ENCODE measurements at regions not wholly inside any gene's neighbourhood (a gene's known extent, or its start where the extent isn't known, plus 50 kb on each side); places are given as distances from the start of the nearest gene placed in this dataset.

DNA sequence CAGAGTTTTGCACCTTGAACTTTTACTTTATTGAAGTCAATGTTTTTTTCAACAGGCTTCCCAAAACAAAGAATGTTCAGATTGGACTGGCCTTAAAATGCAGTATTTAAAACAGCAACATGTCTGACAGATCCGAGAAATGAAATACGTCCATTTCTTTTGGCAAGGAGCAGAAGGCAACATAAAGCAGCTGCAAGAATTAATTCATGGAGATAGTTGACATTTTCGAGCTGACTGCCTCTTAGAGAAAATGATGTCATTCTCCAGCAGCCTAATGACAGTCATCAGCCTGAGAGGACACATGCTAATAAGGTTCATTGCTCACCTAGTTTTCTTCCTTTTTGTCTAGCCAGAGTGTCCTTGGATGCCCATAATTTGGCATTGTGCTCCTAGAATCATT lies 232.2 kb upstream of the SEMA6A start:
- H3K4me1 Mint-ChIP-seq, result no peaks in the 10 kb centered on the region

DNA sequence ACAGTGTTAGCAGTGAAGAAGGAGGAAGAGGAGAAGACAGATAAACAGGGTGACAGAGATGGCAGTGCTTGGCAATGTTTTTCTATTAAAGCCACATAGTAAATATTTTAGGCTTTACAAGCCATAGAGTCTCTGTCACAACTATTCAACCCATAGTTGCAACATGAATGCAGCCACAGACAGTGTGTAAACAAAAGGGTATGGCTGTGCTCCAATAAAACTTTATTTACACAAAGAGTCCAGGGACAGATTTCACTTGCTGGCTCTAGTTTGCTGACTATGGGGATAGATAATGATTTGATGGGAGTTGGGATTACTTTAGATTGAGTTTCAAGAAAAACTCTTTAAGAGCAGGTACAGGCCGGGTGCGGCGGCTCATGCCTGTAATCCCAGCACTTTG lies 224.8 kb upstream of the SEMA6A start:
- no peaks in the 10 kb centered on the region for H3K36me3 Mint-ChIP-seq (ENCODE audit: insufficient read depth)
- ATAC-seq (replicated peaks; ENCODE audit: extremely low read depth, poor library complexity, severe bottlenecking), result no peak
- no peak overlapping the region for H3K27ac Mint-ChIP-seq (ENCODE audit: low read depth)
- DNase-seq (ENCODE audit: low spot score in 2 of 2), result no peak
- H3K27me3 Mint-ChIP-seq, result no peaks in the 10 kb centered on the region
- no peak overlapping the region for H3K4me3 Mint-ChIP-seq
- H3K9me3 Mint-ChIP-seq, result peaks cover 11% of the 10 kb centered on the region
- no peaks in the 10 kb centered on the region for H3K4me1 Mint-ChIP-seq

More for the DNA sequence above, 232.2 kb upstream of the SEMA6A start:
- DNase-seq (ENCODE audit: low spot score in 2 of 2) (no peak), ATAC-seq (replicated peaks; ENCODE audit: extremely low read depth, poor library complexity, severe bottlenecking) (no peak)
- no peak overlapping the region for H3K27ac Mint-ChIP-seq (ENCODE audit: low read depth)
- H3K27me3 Mint-ChIP-seq, result no peaks in the 10 kb centered on the region
- H3K4me3 Mint-ChIP-seq, result no peak overlapping the region
- H3K36me3 Mint-ChIP-seq (ENCODE audit: insufficient read depth), result no peaks in the 10 kb centered on the region
- no peaks in the 10 kb centered on the region for H3K9me3 Mint-ChIP-seq

DNA sequence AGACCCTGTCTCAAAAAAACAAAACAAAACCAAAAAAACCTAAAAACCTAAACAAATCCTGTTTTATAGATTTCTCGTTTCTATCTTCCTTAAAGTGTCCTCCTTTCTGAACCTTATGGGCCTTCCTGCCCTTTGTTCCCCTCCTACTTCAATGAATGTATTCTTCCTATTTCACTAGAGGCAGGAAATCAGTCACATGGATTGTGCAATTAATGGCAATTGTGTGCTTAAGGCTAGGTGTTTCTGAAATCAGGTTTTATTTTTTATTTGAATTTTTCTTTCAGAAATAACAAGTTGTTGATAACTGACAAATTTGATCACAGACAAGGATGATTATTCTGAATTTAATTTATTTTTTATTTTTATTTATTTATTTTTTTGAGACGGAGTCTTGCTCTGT lies 220.6 kb upstream of the SEMA6A start:
- Mint-ChIP-seq H3K27ac (ENCODE audit: low read depth) (no peak overlapping the region), H3K27me3 (no peaks in the 10 kb centered on the region), H3K9me3 (peaks cover 17% of the 10 kb centered on the region), H3K36me3 (ENCODE audit: insufficient read depth) (no peaks in the 10 kb centered on the region), H3K4me3 (no peak overlapping the region), H3K4me1 (no peaks in the 10 kb centered on the region)
- no peak for ATAC-seq (replicated peaks; ENCODE audit: extremely low read depth, poor library complexity, severe bottlenecking)
- no peak for DNase-seq (ENCODE audit: low spot score in 2 of 2)

DNA sequence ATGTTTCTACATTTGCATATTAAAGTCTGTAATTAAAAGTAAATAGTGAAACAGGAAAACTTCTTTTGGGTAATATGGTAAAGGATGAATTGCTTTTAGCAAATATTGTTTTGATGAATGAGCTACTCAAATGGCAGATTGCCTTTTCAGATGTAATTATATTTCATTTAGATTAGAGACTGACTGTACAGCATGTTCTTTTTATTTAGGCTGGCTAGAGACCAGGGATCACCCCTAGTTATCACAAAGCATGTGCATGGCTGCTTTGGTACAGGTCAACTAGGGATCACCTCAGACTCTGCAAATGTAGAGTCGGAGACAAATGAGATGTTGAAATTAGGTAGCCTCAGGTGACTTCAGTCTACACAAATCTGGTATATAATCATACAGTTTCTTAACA lies 214.9 kb upstream of the SEMA6A start:
- ATAC-seq (replicated peaks; ENCODE audit: extremely low read depth, poor library complexity, severe bottlenecking) (no peak), DNase-seq (ENCODE audit: low spot score in 2 of 2) (no peak)
- Mint-ChIP-seq H3K4me1 (no peaks in the 10 kb centered on the region), H3K4me3 (no peak overlapping the region), H3K27me3 (no peaks in the 10 kb centered on the region), H3K36me3 (ENCODE audit: insufficient read depth) (no peaks in the 10 kb centered on the region), H3K9me3 (peaks cover 6% of the 10 kb centered on the region), H3K27ac (ENCODE audit: low read depth) (no peak overlapping the region)

DNA sequence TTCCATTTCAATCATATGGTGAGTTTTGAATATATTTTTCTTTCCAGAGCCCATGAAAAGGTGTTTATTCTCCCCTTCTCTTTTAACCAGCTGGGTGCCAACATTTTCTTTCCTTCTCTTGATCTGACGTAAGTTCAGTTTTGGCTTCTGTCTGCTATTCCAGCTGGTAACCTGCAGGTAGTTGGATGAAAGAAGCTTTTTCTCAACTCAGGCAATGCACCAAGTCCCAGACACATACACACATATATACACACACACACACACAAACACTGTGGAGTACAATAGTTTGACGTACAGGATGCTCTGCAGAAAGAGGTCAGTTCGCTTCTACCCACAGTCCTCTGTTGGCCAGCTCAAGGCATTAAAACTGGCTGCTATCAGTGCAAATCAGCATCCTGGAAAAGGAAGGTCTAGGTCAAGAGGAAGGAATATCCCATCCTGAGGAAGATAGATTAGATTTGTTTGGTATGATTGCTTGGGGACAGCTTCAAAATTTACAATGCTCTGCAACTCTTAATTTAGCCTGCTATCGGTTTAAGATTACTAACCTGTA lies 214.3 kb upstream of the SEMA6A start:
- no peak for ATAC-seq (replicated peaks; ENCODE audit: extremely low read depth, poor library complexity, severe bottlenecking)
- H3K4me1 Mint-ChIP-seq, result no peaks in the 10 kb centered on the region
- H3K9me3 Mint-ChIP-seq, result peaks cover 6% of the 10 kb centered on the region
- H3K27ac Mint-ChIP-seq (ENCODE audit: low read depth), result no peak overlapping the region
- DNase-seq (ENCODE audit: low spot score in 2 of 2), result no peak
- no peaks in the 10 kb centered on the region for H3K36me3 Mint-ChIP-seq (ENCODE audit: insufficient read depth)
- no peak overlapping the region for H3K4me3 Mint-ChIP-seq
- H3K27me3 Mint-ChIP-seq, result no peaks in the 10 kb centered on the region

DNA sequence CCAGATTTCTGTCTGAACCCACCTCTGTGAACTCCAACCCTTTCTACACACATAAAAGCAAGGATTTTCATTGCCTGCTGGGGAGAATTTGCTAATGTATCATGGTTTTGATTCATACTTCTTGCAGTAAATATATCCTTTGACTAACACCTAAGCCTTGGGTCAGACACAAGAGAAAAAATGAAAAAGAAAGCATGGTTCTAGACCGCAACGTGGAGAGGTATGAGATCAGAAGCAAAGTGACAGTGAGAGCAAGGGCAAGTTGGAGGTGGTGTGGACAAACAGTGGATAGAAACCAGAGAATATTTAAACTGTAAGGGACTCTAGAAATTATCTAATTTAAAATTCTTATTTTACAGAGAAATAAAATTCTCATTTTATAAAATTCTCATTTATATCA lies 212.9 kb upstream of the SEMA6A start:
- Mint-ChIP-seq H3K36me3 (ENCODE audit: insufficient read depth) (no peaks in the 10 kb centered on the region), H3K4me3 (no peak overlapping the region), H3K27ac (ENCODE audit: low read depth) (no peak overlapping the region), H3K27me3 (no peaks in the 10 kb centered on the region), H3K9me3 (peaks cover 5% of the 10 kb centered on the region), H3K4me1 (no peaks in the 10 kb centered on the region)
- ATAC-seq (replicated peaks; ENCODE audit: extremely low read depth, poor library complexity, severe bottlenecking), result no peak
- no peak for DNase-seq (ENCODE audit: low spot score in 2 of 2)

DNA sequence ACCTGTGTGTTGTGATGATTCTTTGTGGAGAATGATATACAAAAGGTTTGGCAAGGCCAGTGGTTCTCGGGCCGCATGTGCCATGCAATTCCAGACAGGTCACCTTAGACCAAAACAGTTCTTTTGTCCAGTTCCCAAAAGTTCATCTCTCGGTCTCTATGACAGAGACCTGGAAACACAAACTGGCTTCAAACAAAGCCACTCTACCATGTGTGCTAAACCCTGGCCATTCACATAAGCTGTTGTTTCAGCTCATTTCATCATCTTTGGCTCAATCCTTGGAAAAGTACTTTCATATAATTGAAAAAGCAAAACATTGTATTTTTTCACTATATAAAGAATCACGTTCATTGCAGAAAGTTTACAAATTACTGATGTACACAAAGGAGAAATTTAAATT lies 210.5 kb upstream of the SEMA6A start:
- Mint-ChIP-seq H3K36me3 (ENCODE audit: insufficient read depth) (no peaks in the 10 kb centered on the region), H3K4me1 (no peaks in the 10 kb centered on the region), H3K27ac (ENCODE audit: low read depth) (no peak overlapping the region), H3K4me3 (no peak overlapping the region), H3K27me3 (no peaks in the 10 kb centered on the region), H3K9me3 (no peaks in the 10 kb centered on the region)
- DNase-seq (ENCODE audit: low spot score in 2 of 2) (no peak), ATAC-seq (replicated peaks; ENCODE audit: extremely low read depth, poor library complexity, severe bottlenecking) (no peak)

DNA sequence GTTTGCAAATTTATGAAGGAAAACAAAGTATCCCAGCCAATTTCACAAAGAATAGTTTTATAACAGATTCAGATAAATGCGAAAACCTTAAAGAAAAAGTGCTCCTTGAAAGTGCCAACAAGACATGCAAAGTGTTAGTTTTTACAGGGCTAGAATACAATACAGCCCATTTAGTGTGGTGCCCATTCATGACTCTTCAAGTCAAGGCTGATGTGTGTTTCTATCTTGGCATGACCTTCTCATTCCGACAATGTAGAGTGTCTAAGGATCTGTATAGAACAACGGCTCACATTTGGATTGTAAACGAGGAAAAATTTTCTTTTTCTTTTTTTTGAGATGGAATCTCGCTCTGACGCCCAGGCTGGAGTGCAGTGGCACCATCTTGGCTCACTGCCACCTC lies 205.2 kb upstream of the SEMA6A start:
- H3K4me1 Mint-ChIP-seq, result no peaks in the 10 kb centered on the region
- H3K9me3 Mint-ChIP-seq, result no peaks in the 10 kb centered on the region
- no peaks in the 10 kb centered on the region for H3K36me3 Mint-ChIP-seq (ENCODE audit: insufficient read depth)
- H3K4me3 Mint-ChIP-seq, result no peak overlapping the region
- DNase-seq (ENCODE audit: low spot score in 2 of 2) (no peak), ATAC-seq (replicated peaks; ENCODE audit: extremely low read depth, poor library complexity, severe bottlenecking) (no peak)
- H3K27me3 Mint-ChIP-seq, result no peaks in the 10 kb centered on the region
- H3K27ac Mint-ChIP-seq (ENCODE audit: low read depth), result no peak overlapping the region

DNA sequence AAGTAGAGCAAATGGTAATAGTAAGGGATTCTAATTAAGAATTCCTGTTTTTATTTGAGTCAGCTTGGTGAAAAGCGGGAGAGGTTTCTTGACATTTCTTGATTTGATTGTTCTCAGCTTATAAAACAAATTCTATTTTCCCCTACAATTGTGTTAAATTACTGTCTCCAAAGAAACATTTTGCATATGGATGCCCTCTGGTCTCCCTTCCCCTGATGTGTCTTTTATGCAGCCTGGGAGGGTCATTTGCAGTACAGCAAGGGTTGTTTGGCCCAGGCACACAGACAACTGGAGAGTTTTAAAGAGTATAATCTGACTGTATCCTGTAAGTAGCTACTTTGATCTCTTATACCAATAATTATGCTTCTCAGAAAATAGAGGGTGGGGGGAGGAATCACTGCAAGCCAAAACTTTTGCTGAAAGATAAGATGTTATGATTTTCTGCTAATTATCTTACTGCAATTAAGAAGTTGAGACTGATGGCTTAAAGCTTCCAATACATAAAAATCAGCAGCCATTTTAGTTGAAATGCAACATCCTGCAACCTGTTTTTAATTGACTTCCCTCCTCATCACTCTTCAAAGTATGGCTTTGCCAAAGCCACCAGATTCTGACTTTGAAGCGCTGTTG lies 204.1 kb upstream of the SEMA6A start:
- Mint-ChIP-seq H3K36me3 (ENCODE audit: insufficient read depth) (no peaks in the 10 kb centered on the region), H3K27ac (ENCODE audit: low read depth) (no peak overlapping the region), H3K9me3 (no peaks in the 10 kb centered on the region), H3K4me1 (no peaks in the 10 kb centered on the region), H3K27me3 (no peaks in the 10 kb centered on the region), H3K4me3 (no peak overlapping the region)
- no peak for DNase-seq (ENCODE audit: low spot score in 2 of 2)
- ATAC-seq (replicated peaks; ENCODE audit: extremely low read depth, poor library complexity, severe bottlenecking), result no peak

DNA sequence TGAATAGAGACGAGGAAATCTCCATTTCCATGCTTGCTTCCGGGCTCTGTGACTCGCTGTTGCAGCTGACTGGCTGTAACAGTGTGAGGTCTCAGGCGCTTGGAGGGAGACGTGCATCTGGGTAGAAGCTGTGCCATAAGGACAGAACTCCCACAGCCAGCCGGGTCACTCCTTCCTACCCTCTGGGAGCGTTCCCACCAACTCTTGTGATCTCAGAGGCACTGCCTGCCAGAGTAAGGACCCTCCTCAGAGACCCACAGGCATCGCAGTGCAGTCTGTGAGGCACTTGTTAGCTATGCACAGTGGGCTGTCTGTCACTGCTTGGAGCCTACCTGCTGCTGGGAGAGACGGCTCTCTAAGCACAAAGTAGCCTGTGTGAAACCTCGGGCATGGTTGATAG lies 203.4 kb upstream of the SEMA6A start:
- Mint-ChIP-seq H3K4me3 (no peak overlapping the region), H3K27me3 (no peaks in the 10 kb centered on the region), H3K27ac (ENCODE audit: low read depth) (no peak overlapping the region), H3K4me1 (no peaks in the 10 kb centered on the region), H3K36me3 (ENCODE audit: insufficient read depth) (no peaks in the 10 kb centered on the region), H3K9me3 (no peaks in the 10 kb centered on the region)
- ATAC-seq (replicated peaks; ENCODE audit: extremely low read depth, poor library complexity, severe bottlenecking), result no peak
- no peak for DNase-seq (ENCODE audit: low spot score in 2 of 2)

DNA sequence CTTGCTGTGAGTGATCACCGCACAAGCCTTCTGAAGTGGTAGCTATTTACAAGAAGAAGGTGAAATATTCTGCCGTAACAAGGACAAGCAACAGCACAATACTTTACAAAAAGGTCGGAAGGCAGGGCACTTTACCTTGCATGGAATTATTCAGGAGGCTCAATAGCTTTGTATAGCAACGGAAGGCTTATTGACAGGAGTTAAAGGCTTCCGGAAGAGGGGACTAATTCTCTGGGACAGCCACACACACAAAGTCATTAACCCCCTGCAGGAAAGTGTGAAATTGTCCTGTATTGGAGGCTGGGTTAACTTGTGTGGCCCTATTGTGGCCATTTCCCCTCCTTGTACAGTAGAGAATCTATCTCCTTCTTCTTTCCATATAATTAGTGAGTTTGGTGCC lies 199.3 kb upstream of the SEMA6A start:
- Mint-ChIP-seq H3K27ac (ENCODE audit: low read depth) (no peak overlapping the region), H3K4me3 (no peak overlapping the region), H3K36me3 (ENCODE audit: insufficient read depth) (no peaks in the 10 kb centered on the region), H3K4me1 (no peaks in the 10 kb centered on the region), H3K9me3 (no peaks in the 10 kb centered on the region), H3K27me3 (no peaks in the 10 kb centered on the region)
- DNase-seq (ENCODE audit: low spot score in 2 of 2) (no peak), ATAC-seq (replicated peaks; ENCODE audit: extremely low read depth, poor library complexity, severe bottlenecking) (no peak)

DNA sequence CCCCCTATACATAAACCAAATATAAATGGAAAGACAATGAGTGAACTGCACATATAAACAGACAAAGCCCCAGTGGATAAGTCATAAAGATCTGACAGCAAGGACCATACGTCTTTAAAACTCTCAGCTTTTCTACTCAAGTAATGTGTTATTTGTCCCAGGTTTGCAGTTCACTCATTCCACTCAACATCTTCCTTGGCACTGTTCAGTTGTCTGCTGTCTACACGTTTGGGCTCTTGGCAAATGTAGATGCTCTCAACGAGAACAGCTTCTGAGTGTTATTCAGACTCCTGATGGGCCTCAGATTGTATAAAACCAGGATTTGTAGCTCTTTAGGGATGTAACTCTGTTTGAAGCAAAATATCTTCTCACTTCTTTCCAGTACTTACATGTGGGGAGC lies 198.2 kb upstream of the SEMA6A start:
- Mint-ChIP-seq H3K27ac (ENCODE audit: low read depth) (no peak overlapping the region), H3K36me3 (ENCODE audit: insufficient read depth) (no peaks in the 10 kb centered on the region), H3K4me3 (no peak overlapping the region), H3K9me3 (no peaks in the 10 kb centered on the region), H3K27me3 (no peaks in the 10 kb centered on the region), H3K4me1 (no peaks in the 10 kb centered on the region)
- DNase-seq (ENCODE audit: low spot score in 2 of 2) (no peak), ATAC-seq (replicated peaks; ENCODE audit: extremely low read depth, poor library complexity, severe bottlenecking) (no peak)

DNA sequence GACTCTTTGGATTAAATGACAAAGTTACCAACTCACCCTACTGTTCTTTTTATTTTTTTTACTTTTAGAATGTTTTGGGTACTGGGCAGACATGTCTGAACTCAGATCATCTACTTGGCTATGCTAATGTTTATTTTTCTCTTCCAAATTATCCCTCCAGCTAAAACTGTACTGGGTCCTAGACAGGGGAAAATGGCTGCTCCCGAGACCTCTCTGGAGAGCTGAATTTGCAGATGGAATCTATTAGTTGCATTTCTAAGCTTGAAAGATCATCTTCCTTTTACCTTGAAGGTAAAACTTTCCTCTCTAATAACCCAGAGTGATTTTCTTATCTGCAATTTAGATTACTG lies 197.5 kb upstream of the SEMA6A start:
- Mint-ChIP-seq H3K27me3 (no peaks in the 10 kb centered on the region), H3K4me1 (no peaks in the 10 kb centered on the region), H3K27ac (ENCODE audit: low read depth) (no peak overlapping the region), H3K9me3 (no peaks in the 10 kb centered on the region), H3K36me3 (ENCODE audit: insufficient read depth) (no peaks in the 10 kb centered on the region), H3K4me3 (no peak overlapping the region)
- no peak for DNase-seq (ENCODE audit: low spot score in 2 of 2)
- ATAC-seq (replicated peaks; ENCODE audit: extremely low read depth, poor library complexity, severe bottlenecking), result no peak
